Left ventricle myocardium superior (tissue), 1 donor: ENCODE measurements at regions not wholly inside any gene's neighbourhood (a gene's known extent, or its start where the extent isn't known, plus 50 kb on each side); places are given as distances from the start of the nearest gene placed in this dataset.

ENCODE experiments used
- ATAC-seq: fragments of 200-7000 bp; cut with Tn5 transposase; one replicate; pipeline ENCODE4 v1.9.1; 2020; ENCODE audit warnings: mild to moderate bottlenecking, moderate library complexity
- DNase-seq: peaks from one replicate; pipeline ENCODE4 v3.0.0-alpha.2; 2020
- intact Hi-C: fragments of 100-400 bp; cut with micrococcal nuclease; formaldehyde crosslinking; loops from one replicate; pipeline ENCODE4 v1.11.0; 2022
- donor health status: DM: no; HTN: yes; CAD: no; lungs with severe emphysema.

DNA sequence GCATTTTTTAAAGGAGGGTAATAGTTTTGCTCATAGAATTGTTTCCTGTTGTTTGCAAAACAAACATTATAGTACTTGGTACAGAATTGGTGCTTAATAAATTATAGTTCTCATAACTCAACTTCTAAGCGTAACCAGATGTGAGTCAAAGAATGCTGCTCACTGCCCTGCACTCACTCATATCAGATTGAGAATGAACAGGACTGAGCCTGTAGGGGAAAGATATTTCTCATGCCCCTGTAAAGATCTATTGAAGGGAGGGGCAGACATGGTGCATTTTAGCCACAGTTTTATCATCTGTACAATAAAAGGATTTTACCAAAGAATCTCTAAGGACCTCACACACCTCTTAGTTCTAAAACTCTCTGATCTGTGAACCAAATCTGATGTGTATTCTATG lies 358.5 kb downstream of the SEC16B start:
- ATAC-seq: no peak

GRCh38 chr1:177609953-177610352 lies 359.9 kb downstream of the SEC16B start:
- intact Hi-C loops: no loop called here
- ATAC-seq: no peak
- DNase-seq: no peak

More for the DNA sequence above, 358.5 kb downstream of the SEC16B start:
- no peak for DNase-seq
- intact Hi-C loops: no loop called here

- intact Hi-C loops: no loop called here
- DNase-seq: no peak
Observed at GRCh38 chr1:177600936-177601335, 368.9 kb downstream of the SEC16B start.

GRCh38 chr1:177600321-177600720 lies 369.5 kb downstream of the SEC16B start:
- DNase-seq (no peak), ATAC-seq (no peak)
- intact Hi-C loops: no loop called here

More at GRCh38 chr1:177600936-177601335, 368.9 kb downstream of the SEC16B start:
- no peak for ATAC-seq

GRCh38 chr1:177597393-177597792 lies 372.5 kb downstream of the SEC16B start:
- intact Hi-C loops: no loop called here
- DNase-seq: no peak
- ATAC-seq: no peak

DNA sequence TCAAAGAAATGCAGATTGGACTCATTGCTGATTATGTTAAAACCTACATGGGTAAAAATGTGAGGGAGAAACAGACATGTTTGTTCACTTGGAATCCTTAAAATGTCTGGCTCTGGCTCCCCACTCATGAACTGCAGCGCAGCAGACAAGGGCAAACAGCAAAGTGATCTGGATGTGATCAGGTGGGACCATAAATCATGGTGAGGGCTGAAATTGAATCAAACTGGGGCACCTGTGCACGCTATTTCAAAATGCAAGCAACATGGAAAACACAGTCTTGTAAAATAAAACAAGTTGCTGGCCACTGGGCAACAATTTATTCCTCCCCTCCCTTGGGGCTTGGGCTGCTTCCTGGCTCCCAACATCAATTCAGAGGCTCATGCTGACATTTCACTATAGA lies 373.4 kb downstream of the SEC16B start:
- ATAC-seq (no peak), DNase-seq (no peak)
- intact Hi-C loops: no loop called here

DNA sequence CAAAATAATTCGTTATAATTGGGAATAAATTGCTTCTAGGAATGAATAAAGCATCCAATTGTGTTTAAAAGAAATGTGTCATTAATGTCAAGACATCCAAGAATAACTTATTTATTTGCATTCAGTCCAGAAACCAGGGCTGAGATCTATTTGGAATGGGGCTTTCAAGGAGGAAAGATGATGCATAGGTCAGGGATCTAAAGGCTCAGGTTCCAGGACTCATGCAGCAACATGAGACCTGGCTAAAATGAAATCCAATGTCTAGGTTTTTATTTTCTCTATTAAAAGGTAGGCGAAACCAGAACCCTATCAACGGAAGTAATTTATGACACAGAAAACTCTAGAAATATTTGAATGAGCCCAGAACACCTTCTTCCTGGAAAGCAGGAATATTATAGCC lies 376.8 kb downstream of the SEC16B start:
- ATAC-seq: no peak
- no peak for DNase-seq
- intact Hi-C loops: no loop called here

GRCh38 chr1:177592624-177593023 lies 377.2 kb downstream of the SEC16B start:
- intact Hi-C loops: no loop called here
- ATAC-seq (no peak), DNase-seq (no peak)

GRCh38 chr1:177591155-177591554 lies 378.7 kb downstream of the SEC16B start:
- ATAC-seq: no peak
- intact Hi-C loops: no loop called here
- DNase-seq: no peak

DNA sequence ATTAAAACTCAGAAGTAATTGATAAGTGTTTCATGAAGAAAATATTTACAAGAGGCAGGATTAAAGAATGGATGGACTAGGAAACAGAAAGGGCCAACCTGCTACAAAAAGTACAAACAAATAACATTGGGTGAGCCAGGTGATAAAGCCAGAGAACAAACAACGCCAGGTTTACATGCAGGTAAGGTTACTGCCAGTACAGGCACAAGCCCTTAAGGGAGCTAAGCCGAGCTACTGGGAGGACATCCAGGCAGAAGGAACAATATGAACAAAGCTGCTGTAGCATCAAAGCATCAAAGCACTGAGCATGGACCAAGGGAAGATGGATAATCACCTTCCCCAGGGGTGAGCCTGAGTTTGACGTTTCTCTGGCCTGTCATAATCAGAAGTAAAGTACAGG lies 380.7 kb downstream of the SEC16B start:
- no peak for DNase-seq
- no peak for ATAC-seq
- intact Hi-C loops: no loop called here

DNA sequence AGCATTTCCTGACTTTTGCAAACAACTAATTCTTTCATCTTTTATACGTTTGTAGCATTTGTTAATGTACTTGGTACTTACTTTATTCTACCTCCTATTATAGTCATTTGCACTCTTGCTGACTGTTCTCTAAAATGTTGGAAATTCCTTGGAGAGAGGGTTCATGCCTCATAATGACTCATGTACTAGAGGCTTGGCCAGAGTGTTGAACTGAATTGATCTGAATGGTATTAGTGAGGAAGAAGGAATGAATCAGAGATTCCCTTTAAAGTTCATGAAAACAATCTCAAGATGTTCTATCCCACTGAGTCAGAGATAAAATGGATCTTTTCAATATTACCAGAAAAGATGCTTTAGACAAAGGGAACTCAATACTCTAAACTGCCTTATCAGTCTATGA lies 383.4 kb downstream of the SEC16B start:
- DNase-seq (no peak), ATAC-seq (no peak)

GRCh38 chr1:177585302-177586220 lies 384.3 kb downstream of the SEC16B start:
- DNase-seq: no peak
- intact Hi-C loops: no loop called here
- ATAC-seq: no peak

More for the DNA sequence above, 383.4 kb downstream of the SEC16B start:
- intact Hi-C loops: no loop called here

DNA sequence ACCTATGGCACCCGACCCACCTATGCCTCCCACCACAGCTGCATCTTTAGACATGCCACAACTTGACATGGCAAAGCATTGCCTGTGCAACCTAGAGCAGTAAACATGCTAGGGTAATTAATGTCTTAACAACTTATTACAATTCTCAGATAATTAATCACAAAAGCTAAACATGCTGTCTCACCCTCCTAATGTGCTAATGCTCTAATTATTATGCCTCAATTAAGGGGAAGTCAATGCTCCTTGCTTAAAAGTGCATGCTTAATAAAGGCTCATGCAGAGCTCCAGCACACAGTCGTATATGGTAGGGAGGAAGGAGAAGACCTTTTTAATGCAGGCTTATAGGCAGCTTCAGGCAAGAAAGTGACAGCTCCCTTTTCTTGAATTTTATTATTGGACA lies 396.0 kb downstream of the SEC16B start:
- no peak for DNase-seq
- intact Hi-C loops: no loop called here
- ATAC-seq: no peak

DNA sequence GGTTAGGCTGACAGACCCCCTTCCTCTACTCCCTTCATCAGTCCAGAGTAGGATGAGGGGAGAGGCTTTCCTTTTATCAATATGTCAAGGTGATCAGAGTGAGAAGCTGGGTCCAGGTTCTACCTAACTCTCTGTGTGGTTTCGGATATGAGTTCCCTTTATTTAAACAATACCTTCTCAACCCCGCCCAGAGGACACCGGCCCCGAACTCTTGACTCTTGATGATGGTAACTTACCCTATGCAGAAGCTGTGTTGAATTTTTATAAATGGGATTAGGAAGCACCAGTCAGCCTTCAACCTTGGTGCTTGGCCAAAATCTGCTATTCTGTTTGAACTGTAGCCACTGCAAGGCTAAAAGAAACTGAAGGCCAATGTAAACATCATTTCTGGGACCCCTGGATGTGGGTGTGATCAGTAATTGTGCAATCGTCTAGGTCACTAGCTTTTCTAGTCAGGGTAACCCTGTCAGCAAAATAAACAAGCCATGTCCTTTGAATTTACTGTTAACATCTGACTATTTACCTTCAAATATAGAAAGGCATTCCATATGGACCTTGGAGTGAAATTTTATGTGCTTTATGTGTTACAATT lies 398.3 kb downstream of the SEC16B start:
- ATAC-seq (no peak), DNase-seq (no peak)
- intact Hi-C loops: no loop called here

- intact Hi-C loops: no loop called here
- DNase-seq: no peak
Observed at GRCh38 chr1:177571076-177571475, 398.8 kb downstream of the SEC16B start.

DNA sequence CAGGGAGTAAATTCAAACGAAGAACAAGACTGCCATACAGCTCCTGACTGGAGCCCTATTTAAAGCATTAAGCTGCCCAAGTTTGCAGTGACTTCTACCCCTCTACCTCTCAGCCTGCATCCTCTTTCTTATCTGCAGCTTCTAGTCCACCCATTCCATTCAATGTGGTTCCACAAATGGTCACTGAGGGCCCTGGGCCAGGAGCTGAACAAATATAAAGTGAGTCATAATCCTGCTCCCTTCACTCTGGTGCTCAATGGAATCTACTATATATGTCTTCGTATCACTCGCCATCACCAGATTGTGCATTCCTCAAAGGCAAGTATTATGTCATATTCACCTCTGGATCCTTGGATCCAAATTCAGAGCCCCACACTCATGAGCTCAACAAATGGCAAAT lies 398.7 kb downstream of the BRINP2 start:
- ATAC-seq: no peak
- intact Hi-C loops: no loop called here
- DNase-seq: no peak

More at GRCh38 chr1:177571076-177571475, 398.8 kb downstream of the SEC16B start:
- ATAC-seq: no peak

- DNase-seq: no peak
- ATAC-seq: no peak
- intact Hi-C loops: no loop called here
Observed at GRCh38 chr1:177568622-177569021, 397.9 kb downstream of the BRINP2 start.

GRCh38 chr1:177567393-177567792 lies 396.6 kb downstream of the BRINP2 start:
- intact Hi-C loops: no loop called here
- DNase-seq: no peak
- no peak for ATAC-seq

DNA sequence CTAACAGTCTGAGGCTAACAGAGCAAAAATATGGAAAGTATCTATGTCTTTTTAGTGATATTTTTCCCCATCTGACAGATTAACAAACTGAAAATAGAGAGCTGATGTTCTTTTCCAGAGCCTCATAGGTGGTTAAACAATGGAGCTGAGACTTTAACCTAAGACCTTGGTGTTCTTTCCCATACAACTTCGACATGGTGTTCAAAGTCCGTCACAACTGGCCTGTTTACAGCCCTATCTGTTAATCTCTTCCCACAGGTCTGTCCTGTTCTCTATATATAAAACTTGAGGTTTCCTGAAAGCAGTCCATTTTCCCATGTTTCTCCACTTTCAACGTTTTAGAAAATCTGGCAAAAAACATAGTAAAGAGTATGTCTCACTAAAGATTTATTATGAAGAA lies 395.7 kb downstream of the BRINP2 start:
- ATAC-seq (no peak), DNase-seq (no peak)
- intact Hi-C loops: no loop called here

DNA sequence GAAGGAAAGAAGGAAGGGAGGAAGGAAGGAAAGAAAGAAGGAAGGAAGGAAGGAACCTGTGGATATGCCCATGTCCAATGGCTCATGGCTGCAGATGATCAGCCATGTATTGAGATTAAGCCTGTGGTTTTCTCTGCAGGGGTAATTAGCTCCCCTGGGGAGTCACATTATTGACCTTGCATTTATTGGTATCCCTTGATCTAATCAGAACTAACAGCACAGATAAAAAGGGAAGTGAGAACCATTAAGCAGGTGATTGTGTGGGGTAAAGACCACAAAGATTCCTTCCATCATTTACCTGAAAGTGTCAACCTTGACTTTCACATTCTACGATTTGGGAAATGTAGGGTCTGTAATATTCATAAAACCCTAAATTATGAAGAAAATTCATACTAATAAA lies 390.7 kb downstream of the BRINP2 start:
- no peak for DNase-seq
- intact Hi-C loops: no loop called here
- no peak for ATAC-seq

DNA sequence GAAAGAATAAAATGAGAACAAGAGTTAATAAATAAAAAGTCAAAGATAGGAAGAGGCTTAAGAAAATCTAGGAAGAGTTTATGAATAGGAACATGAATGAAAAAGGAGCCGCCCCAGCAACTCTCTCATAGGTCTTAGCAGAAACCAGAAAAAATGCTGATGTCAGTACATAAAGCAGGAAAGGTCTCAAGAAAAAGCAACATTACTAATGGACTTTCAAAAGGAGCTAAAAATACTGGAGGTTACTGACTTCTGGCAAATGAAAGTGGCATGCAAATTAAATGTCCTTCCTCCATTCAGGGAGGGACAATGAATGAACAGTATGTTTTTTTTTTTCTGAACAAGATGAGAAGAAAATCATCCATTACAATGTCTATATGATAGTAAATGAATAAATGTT lies 387.6 kb downstream of the BRINP2 start:
- DNase-seq: no peak
- intact Hi-C loops: no loop called here
- ATAC-seq: no peak
